Muscle layer of duodenum (tissue), 2 donors: ENCODE measurements at regions not wholly inside any gene's neighbourhood (a gene's known extent, or its start where the extent isn't known, plus 50 kb on each side); places are given as distances from the start of the nearest gene placed in this dataset.

ENCODE experiments used
- H3K27ac ChIP-seq: one replicate; pipeline ENCODE4 v1.7.0; 2013; ENCODE audit warnings: mild to moderate bottlenecking, low read length
- H3K27me3 ChIP-seq: one replicate; pipeline ENCODE4 v1.7.0; 2013; ENCODE audit warnings: low read depth, mild to moderate bottlenecking, control low read depth, low read length
- H3K36me3 ChIP-seq, 2 donors: one replicate each; pipeline ENCODE4 v1.7.0; 2013; ENCODE audit warnings: low read length in 2 of 2, control low read depth in 1 of 2, mild to moderate bottlenecking in 1 of 2; ENCODE audit not compliant: insufficient read depth in 2 of 2, control insufficient read depth in 1 of 2
- H3K4me1 ChIP-seq, 2 donors: one replicate each; pipeline ENCODE4 v1.7.0; 2013; ENCODE audit warnings: low read length in 2 of 2, mild to moderate bottlenecking in 2 of 2, control low read depth in 1 of 2, moderate library complexity in 1 of 2; ENCODE audit not compliant: insufficient read depth in 2 of 2, control insufficient read depth in 1 of 2
- H3K4me3 ChIP-seq, 2 donors: one replicate each; pipeline ENCODE4 v1.7.0; 2013; ENCODE audit warnings: low read length in 2 of 2, low read depth in 1 of 2, mild to moderate bottlenecking in 1 of 2
- H3K9me3 ChIP-seq, 2 donors: one replicate each; pipeline ENCODE4 v1.7.0; 2013; ENCODE audit warnings: low read length in 2 of 2, control low read depth in 1 of 2, mild to moderate bottlenecking in 1 of 2; ENCODE audit not compliant: control insufficient read depth in 1 of 2
- donor health status: healthy.

GRCh38 chr1:90370686-90371447 is 346.2 kb downstream of the BARHL2 start:
- Histone ChIP-seq H3K4me1 (no peaks in the 10 kb centered on the region), H3K36me3 (no peaks in the 10 kb centered on the region), H3K27me3 (no peaks in the 10 kb centered on the region), H3K9me3 (no peaks in the 10 kb centered on the region), H3K4me3 (no peak overlapping the region), H3K27ac (no peak overlapping the region)

DNA sequence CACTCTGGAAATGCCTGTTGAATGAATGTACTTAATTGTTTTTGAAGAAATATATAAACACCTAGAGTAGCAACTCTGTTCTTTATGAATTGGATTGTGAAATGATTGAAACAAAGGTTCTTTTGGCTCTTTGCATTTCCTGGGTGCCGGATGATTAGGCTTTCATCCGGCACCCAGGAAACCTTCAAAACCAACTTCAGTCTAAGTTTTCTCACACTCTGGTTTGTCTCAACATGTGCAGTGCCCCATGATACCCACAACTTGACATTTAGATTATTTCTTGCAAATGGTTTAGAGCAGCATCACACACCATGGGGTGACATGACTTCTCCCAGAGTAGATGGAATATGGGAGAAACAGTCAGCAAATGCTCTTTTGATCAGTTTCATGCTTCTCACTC is 354.9 kb downstream of the BARHL2 start:
- H3K27me3 ChIP-seq = no peaks in the 10 kb centered on the region
- no peaks in the 10 kb centered on the region for H3K4me1 ChIP-seq
- H3K4me3 ChIP-seq = no peak overlapping the region
- no peak overlapping the region for H3K27ac ChIP-seq
- H3K36me3 ChIP-seq = no peaks in the 10 kb centered on the region
- H3K9me3 ChIP-seq = no peaks in the 10 kb centered on the region

DNA sequence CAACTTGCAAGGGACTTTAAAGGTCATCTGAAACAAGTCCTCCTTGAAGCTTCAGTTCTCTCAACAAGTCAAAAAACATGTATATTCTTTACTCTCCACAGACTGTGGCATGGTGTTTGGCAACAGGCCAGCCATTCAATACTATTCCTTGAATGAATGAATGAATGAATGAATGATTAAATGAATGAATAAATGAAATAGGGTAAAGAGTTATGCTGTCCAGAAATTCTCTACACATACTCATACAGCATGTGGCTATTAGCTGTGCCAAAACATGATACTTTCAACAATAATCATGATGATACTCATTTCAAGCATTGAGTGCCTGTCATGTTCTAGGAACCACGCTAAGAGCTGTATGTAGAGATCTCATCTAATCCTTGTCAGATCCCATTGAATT is 356.1 kb downstream of the BARHL2 start:
- Histone ChIP-seq H3K27ac (no peak overlapping the region), H3K36me3 (no peaks in the 10 kb centered on the region), H3K27me3 (no peaks in the 10 kb centered on the region), H3K4me3 (no peak overlapping the region), H3K9me3 (no peaks in the 10 kb centered on the region), H3K4me1 (no peaks in the 10 kb centered on the region)

- Histone ChIP-seq H3K4me1 (no peaks in the 10 kb centered on the region), H3K27me3 (no peaks in the 10 kb centered on the region), H3K36me3 (no peaks in the 10 kb centered on the region), H3K4me3 (no peak overlapping the region), H3K27ac (no peak overlapping the region), H3K9me3 (no peaks in the 10 kb centered on the region)
These were observed 357.1 kb downstream of the BARHL2 start for GRCh38 chr1:90359994-90360393.

GRCh38 chr1:90358448-90358847 is 358.7 kb downstream of the BARHL2 start:
- H3K9me3 ChIP-seq = no peaks in the 10 kb centered on the region
- no peaks in the 10 kb centered on the region for H3K4me1 ChIP-seq
- no peaks in the 10 kb centered on the region for H3K27me3 ChIP-seq
- no peaks in the 10 kb centered on the region for H3K36me3 ChIP-seq
- H3K27ac ChIP-seq = no peak overlapping the region
- H3K4me3 ChIP-seq = no peak overlapping the region

GRCh38 chr1:90357995-90358394 is 359.1 kb downstream of the BARHL2 start:
- Histone ChIP-seq H3K27me3 (no peaks in the 10 kb centered on the region), H3K36me3 (no peaks in the 10 kb centered on the region), H3K4me1 (no peaks in the 10 kb centered on the region), H3K27ac (no peak overlapping the region), H3K9me3 (no peaks in the 10 kb centered on the region), H3K4me3 (no peak overlapping the region)

- Histone ChIP-seq H3K36me3 (no peaks in the 10 kb centered on the region), H3K9me3 (no peaks in the 10 kb centered on the region), H3K4me3 (no peak overlapping the region), H3K27ac (no peak overlapping the region), H3K27me3 (no peaks in the 10 kb centered on the region), H3K4me1 (no peaks in the 10 kb centered on the region)
These were observed 360.1 kb downstream of the BARHL2 start for GRCh38 chr1:90356991-90357390.

GRCh38 chr1:90356101-90356500 is 361.0 kb downstream of the BARHL2 start:
- Histone ChIP-seq H3K36me3 (no peaks in the 10 kb centered on the region), H3K4me1 (no peaks in the 10 kb centered on the region), H3K4me3 (no peak overlapping the region), H3K27ac (no peak overlapping the region), H3K27me3 (no peaks in the 10 kb centered on the region), H3K9me3 (no peaks in the 10 kb centered on the region)

DNA sequence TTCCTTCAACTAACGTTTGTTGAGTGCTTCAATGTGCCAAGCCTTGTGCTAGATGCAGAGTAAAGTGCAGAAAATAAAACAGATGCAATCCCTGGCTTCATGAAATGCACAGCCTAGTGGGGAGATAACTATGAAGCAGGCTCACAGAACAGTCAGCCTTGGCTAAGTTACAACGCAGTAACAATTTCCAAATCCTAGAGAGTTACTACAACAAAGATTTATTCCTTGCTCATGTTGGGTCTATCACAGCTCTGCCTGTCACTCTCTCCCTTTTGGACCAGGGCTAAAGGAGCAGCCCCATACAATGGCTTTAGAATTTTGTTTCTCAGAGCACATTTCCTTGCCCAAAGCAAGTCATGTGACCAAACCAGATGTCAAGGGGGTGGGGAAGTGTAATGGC is 359.8 kb downstream of the ZNF326 start:
- no peaks in the 10 kb centered on the region for H3K27me3 ChIP-seq
- H3K4me1 ChIP-seq = no peaks in the 10 kb centered on the region
- H3K27ac ChIP-seq = no peak overlapping the region
- no peaks in the 10 kb centered on the region for H3K36me3 ChIP-seq
- no peaks in the 10 kb centered on the region for H3K9me3 ChIP-seq
- H3K4me3 ChIP-seq = no peak overlapping the region

DNA sequence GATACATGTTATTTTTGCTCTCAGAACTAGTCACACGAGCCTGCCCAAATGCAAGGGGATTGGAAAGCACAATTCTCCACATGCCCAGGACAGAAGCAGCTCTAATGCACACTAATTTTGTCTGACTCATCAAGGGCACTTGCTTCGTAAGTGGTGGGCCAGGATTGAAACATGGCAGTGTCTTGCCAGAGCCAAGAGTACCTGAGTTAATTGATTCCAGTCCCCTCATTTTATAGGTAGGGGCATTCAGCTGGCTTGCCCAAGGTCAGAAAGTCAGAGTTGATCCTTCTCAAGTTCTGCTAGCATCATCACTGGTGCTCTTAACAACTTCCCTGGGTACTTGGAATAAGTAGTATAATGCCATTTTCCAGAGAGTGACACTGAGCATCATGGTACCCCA is 356.1 kb downstream of the ZNF326 start:
- Histone ChIP-seq H3K36me3 (no peaks in the 10 kb centered on the region), H3K4me3 (no peak overlapping the region)

GRCh38 chr1:90349510-90349909 is 354.6 kb downstream of the ZNF326 start:
- no peaks in the 10 kb centered on the region for H3K36me3 ChIP-seq
- no peaks in the 10 kb centered on the region for H3K4me1 ChIP-seq
- no peak overlapping the region for H3K27ac ChIP-seq
- H3K27me3 ChIP-seq = no peaks in the 10 kb centered on the region
- H3K4me3 ChIP-seq = no peak overlapping the region
- H3K9me3 ChIP-seq = peaks cover 0 to 10% of the 10 kb centered on the region in 2 donors

More for the DNA sequence above, 356.1 kb downstream of the ZNF326 start:
- Histone ChIP-seq H3K4me1 (no peaks in the 10 kb centered on the region), H3K9me3 (peaks cover 0 to 10% of the 10 kb centered on the region in 2 donors), H3K27me3 (no peaks in the 10 kb centered on the region), H3K27ac (no peak overlapping the region)

DNA sequence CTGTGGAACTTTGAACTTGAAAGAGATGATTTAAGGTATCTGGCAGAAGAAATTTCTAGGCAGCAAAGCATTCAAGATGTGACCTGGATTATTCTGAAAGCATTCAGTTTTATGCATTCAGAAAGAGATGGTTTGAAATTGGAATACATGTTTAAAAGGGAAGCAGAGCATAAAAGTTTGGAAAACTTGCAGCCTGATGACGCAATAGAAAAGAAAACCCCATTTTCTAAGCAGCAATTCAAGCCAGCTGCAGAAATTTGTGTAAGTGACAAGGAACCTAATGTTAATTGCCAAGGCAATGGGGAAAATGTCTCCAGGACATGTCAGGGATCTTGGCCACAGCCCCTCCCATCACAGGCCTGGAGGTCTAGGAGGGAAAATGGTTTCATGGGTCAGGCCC is 354.0 kb downstream of the ZNF326 start:
- Histone ChIP-seq H3K27ac (no peak overlapping the region), H3K36me3 (no peaks in the 10 kb centered on the region), H3K4me3 (no peak overlapping the region), H3K27me3 (no peaks in the 10 kb centered on the region), H3K9me3 (peaks cover 0 to 10% of the 10 kb centered on the region in 2 donors), H3K4me1 (no peaks in the 10 kb centered on the region)
